ENCODE measurements at regions not wholly inside any gene's neighbourhood (a gene's known extent, or its start where the extent isn't known, plus 50 kb on each side); places are given as distances from the start of the nearest gene placed in this dataset.

GRCh38 chr2:144130551-144130950, 389.4 kb downstream of the ZEB2 start:
- peaks cover 0 to 4% of the 10 kb centered on the region in 2 experiments for H3K36me3 ChIP-seq (replicated peaks in 1 of 2; ENCODE audit: control extremely low read depth in 1 of 2, control insufficient read depth in 1 of 2, extremely low read depth in 1 of 2, insufficient read depth in 2 of 2, low read length in 1 of 2)
- no peaks in the 10 kb centered on the region for H4K20me1 ChIP-seq (ENCODE audit: control insufficient read depth, insufficient read depth, low read length, poor library complexity, severe bottlenecking)
- no peak for ATAC-seq (ENCODE audit: low read depth)
- no peak overlapping the region for H3K4me2 ChIP-seq (replicated peaks; ENCODE audit: low read depth, low read length, poor library complexity, severe bottlenecking)
- H3K27me3 ChIP-seq (replicated peaks in 1 of 4; ENCODE audit: control extremely low read depth in 1 of 4, control insufficient read depth in 3 of 4, insufficient read depth in 4 of 4, low read length in 3 of 4) = no peaks in the 10 kb centered on the region
- intact Hi-C loops (cut with micrococcal nuclease) = no loop called here
- Mint-ChIP-seq H3K27me3 (no peaks in the 10 kb centered on the region), H3K4me3 (no peak overlapping the region), H3K9me3 (ENCODE audit: insufficient read depth) (no peaks in the 10 kb centered on the region), H3K27ac (no peak overlapping the region), H3K4me1 (no peaks in the 10 kb centered on the region)
- ChIA-PET CTCF (no interaction called here), POLR2A (no interaction called here)
- no peaks in the 10 kb centered on the region for H3K9me3 ChIP-seq (ENCODE audit: control extremely low read depth in 1 of 3, control insufficient read depth in 2 of 3, insufficient read depth in 1 of 3, low read length in 2 of 3)
- no peak overlapping the region for H3K27ac ChIP-seq (ENCODE audit: low read length in 2 of 2)
- no peaks in the 10 kb centered on the region for H3K4me1 ChIP-seq (ENCODE audit: control insufficient read depth in 2 of 2, insufficient read depth in 2 of 2, low read length in 2 of 2)
- H2AFZ ChIP-seq (ENCODE audit: insufficient read depth, low read depth, low read length, poor library complexity, severe bottlenecking) = no peak overlapping the region
- no peak overlapping the region for H3K9ac ChIP-seq (ENCODE audit: low read length)
- DNase-seq = no peak
- no peaks in the 10 kb centered on the region for H3K79me2 ChIP-seq (ENCODE audit: control insufficient read depth, insufficient read depth, low read length)
- no peak overlapping the region for H3K4me3 ChIP-seq (ENCODE audit: control extremely low read depth in 1 of 5, extremely low read depth in 1 of 5, insufficient read depth in 1 of 5, low read depth in 2 of 5, low read length in 4 of 5)
- TF ChIP-seq CTCF (IDR thresholded peaks at IDR 0.05) (no peak), EZH2 (IDR thresholded peaks at IDR 0.05; ENCODE audit: borderline replicate concordance, insufficient read depth, low read depth, low read length, poor library complexity, severe bottlenecking) (no peak)

GRCh38 chr2:144128130-144128746, 391.7 kb downstream of the ZEB2 start:
- WGBS (ENCODE audit: insufficient coverage) = no CpG with 5 or more reads among the region's 1 CpG
- peaks cover 0 to 5% of the 10 kb centered on the region in 2 experiments for H3K36me3 ChIP-seq (replicated peaks in 1 of 2; ENCODE audit: control extremely low read depth in 1 of 2, control insufficient read depth in 1 of 2, extremely low read depth in 1 of 2, insufficient read depth in 2 of 2, low read length in 1 of 2)

More at GRCh38 chr2:144128130-144128746, 391.7 kb downstream of the ZEB2 start:
- Mint-ChIP-seq H3K27me3 (no peaks in the 10 kb centered on the region), H3K4me1 (no peaks in the 10 kb centered on the region), H3K9me3 (ENCODE audit: insufficient read depth) (no peaks in the 10 kb centered on the region), H3K4me3 (no peak overlapping the region), H3K27ac (no peak overlapping the region)
- intact Hi-C loops (cut with micrococcal nuclease) = no loop called here
- Histone ChIP-seq H3K9ac (ENCODE audit: low read length) (no peak overlapping the region), H3K4me1 (ENCODE audit: control insufficient read depth in 2 of 2, insufficient read depth in 2 of 2, low read length in 2 of 2) (no peaks in the 10 kb centered on the region), H3K4me3 (ENCODE audit: control extremely low read depth in 1 of 5, extremely low read depth in 1 of 5, insufficient read depth in 1 of 5, low read depth in 2 of 5, low read length in 4 of 5) (no peak overlapping the region), H3K4me2 (replicated peaks; ENCODE audit: low read depth, low read length, poor library complexity, severe bottlenecking) (no peak overlapping the region), H3K27me3 (replicated peaks in 1 of 4; ENCODE audit: control extremely low read depth in 1 of 4, control insufficient read depth in 3 of 4, insufficient read depth in 4 of 4, low read length in 3 of 4) (no peaks in the 10 kb centered on the region), H3K9me3 (ENCODE audit: control extremely low read depth in 1 of 3, control insufficient read depth in 2 of 3, insufficient read depth in 1 of 3, low read length in 2 of 3) (no peaks in the 10 kb centered on the region), H4K20me1 (ENCODE audit: control insufficient read depth, insufficient read depth, low read length, poor library complexity, severe bottlenecking) (no peaks in the 10 kb centered on the region), H2AFZ (ENCODE audit: insufficient read depth, low read depth, low read length, poor library complexity, severe bottlenecking) (no peak overlapping the region), H3K79me2 (ENCODE audit: control insufficient read depth, insufficient read depth, low read length) (no peaks in the 10 kb centered on the region), H3K27ac (ENCODE audit: low read length in 2 of 2) (no peak overlapping the region)
- TF ChIP-seq CTCF (IDR thresholded peaks at IDR 0.05) (no peak), EZH2 (IDR thresholded peaks at IDR 0.05; ENCODE audit: borderline replicate concordance, insufficient read depth, low read depth, low read length, poor library complexity, severe bottlenecking) (no peak)
- ChIA-PET CTCF (no interaction called here), POLR2A (no interaction called here)
- no peak for DNase-seq
- ATAC-seq (ENCODE audit: low read depth) = no peak
